Ascending aorta (tissue), 2 donors: ENCODE measurements at regions not wholly inside any gene's neighbourhood (a gene's known extent, or its start where the extent isn't known, plus 50 kb on each side); places are given as distances from the start of the nearest gene placed in this dataset.

ENCODE experiments used
- DNase-seq, 2 donors: peaks; one replicate each; pipeline ENCODE4 v3.0.0-alpha.2; 2019; ENCODE audit warnings: low spot score in 2 of 2
- H3K27ac ChIP-seq, 2 donors: fragments of 200-600 bp; sonication (generic); one replicate each; pipeline ENCODE4 v1.5.1; 2016 to 2017; ENCODE audit warnings: mild to moderate bottlenecking in 1 of 2
- H3K27me3 ChIP-seq: fragments of 200-600 bp; sonication (generic); one replicate; pipeline ENCODE4 v1.5.1; 2017
- H3K36me3 ChIP-seq, 2 donors: fragments of 200-600 bp; sonication (generic); one replicate each; pipeline ENCODE4 v1.5.1; 2016
- H3K4me1 ChIP-seq, 2 donors: fragments of 200-600 bp; sonication (generic); one replicate each; pipeline ENCODE4 v1.5.1; 2016 to 2017; ENCODE audit warnings: mild to moderate bottlenecking in 1 of 2
- H3K4me3 ChIP-seq, 2 donors: fragments of 200-600 bp; sonication (generic); one replicate each; pipeline ENCODE4 v1.5.1; 2016 to 2017; ENCODE audit warnings: mild to moderate bottlenecking in 1 of 2
- H3K9me3 ChIP-seq, 2 donors: fragments of 200-600 bp; sonication (generic); one replicate each; pipeline ENCODE4 v1.5.1; 2016
- intact Hi-C: fragments of 100-400 bp; cut with DNase I; formaldehyde crosslinking; loops from one replicate; pipeline ENCODE4 v1.15.1; 2023
- TF ChIP-seq, protein P1 (sequence below), 3 experiments: fragments of 200-600 bp in 2 of 3; fragments of 450-650 bp in 1 of 3; sonication (generic) in 2 of 3; IDR thresholded peaks; one replicate each; pipeline ENCODE4 v1.5.1; 2016 to 2019; ENCODE audit warnings: antibody characterized with exemption in 3 of 3, mild to moderate bottlenecking in 1 of 3, moderate library complexity in 1 of 3

DNA sequence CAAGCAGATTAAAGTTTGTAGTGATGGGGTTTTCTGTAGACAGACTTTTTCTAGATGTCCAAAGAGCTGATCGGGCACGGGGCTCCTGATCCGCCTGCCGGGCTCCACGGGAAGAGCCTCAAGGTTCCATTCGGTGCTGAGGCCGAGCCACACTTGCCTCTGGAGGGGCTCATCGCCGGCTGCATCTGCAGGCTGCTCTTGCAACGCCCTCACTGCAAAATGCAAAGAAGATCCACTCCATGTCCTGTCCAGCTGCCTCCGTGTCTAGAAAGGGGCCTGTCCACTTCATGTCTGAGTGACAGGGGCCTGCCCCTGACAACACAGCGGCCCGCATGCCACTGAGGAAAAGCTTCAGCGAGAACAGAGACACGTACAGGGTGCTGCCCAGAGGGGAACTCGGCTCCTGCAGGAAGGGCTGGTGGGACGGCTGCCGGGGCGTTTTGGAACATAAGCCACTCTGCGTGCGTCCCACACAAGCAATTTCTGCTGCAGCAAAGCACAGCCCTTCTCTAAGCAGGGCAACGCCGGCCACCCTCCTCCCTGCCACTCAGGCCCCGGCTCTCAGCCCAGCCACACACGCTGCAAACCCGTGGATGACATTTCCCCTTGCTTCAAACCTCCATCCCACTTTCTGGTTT lies 53.6 kb upstream of the CTDP1 start:
- Histone ChIP-seq H3K9me3 (no peaks in the 10 kb centered on the region), H3K36me3 (no peaks in the 10 kb centered on the region), H3K4me3 (no peak overlapping the region), H3K4me1 (no peaks in the 10 kb centered on the region), H3K27ac (no peak overlapping the region), H3K27me3 (no peaks in the 10 kb centered on the region)
- no peak for DNase-seq
- intact Hi-C loops = no loop called here
- TF ChIP-seq, protein P1, sequence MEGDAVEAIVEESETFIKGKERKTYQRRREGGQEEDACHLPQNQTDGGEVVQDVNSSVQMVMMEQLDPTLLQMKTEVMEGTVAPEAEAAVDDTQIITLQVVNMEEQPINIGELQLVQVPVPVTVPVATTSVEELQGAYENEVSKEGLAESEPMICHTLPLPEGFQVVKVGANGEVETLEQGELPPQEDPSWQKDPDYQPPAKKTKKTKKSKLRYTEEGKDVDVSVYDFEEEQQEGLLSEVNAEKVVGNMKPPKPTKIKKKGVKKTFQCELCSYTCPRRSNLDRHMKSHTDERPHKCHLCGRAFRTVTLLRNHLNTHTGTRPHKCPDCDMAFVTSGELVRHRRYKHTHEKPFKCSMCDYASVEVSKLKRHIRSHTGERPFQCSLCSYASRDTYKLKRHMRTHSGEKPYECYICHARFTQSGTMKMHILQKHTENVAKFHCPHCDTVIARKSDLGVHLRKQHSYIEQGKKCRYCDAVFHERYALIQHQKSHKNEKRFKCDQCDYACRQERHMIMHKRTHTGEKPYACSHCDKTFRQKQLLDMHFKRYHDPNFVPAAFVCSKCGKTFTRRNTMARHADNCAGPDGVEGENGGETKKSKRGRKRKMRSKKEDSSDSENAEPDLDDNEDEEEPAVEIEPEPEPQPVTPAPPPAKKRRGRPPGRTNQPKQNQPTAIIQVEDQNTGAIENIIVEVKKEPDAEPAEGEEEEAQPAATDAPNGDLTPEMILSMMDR (IDR thresholded peaks at IDR 0.05) = no peak

DNA sequence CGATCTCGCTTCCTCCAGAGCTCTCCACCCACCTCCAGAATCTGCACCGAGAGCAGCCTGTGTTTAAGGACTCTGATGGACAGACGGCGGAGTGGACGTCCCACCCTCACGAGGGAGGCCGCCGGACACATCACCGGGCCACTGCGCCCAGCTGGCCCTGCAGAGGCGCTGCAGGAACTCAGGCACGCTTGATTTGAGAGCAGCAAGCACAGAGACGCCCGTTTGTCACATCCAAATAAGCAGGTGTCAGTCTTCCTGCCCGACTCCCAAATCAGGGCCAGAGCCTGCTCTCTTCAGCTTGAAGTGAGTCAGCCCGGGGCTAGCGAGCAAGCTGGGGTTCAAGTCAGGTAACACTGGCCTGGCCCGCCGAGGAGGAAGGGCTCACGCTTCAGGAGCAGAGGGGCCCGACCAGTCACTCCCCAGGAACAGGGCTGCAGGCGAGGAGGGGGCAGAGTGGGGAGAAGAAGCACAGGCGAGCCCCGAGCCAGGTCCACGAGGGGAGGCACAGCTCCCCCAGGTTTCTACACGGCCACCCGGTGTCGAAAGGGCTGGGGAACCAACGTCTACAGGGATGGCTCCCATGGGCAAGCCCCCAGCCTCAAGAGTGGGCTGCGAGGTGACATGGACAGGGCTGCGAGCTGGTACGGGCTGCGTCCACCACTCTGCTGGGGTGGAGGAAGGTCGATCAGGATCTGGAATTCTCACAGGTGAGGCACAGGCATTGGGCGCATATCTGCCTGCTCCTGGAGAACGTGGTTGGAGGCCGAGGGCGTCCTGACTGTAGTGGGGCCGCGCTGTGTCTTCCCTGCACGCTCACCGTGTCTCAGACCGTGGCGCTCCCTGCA lies 52.5 kb upstream of the CTDP1 start:
- Histone ChIP-seq H3K4me3 (no peak overlapping the region), H3K4me1 (no peaks in the 10 kb centered on the region), H3K9me3 (no peaks in the 10 kb centered on the region), H3K36me3 (no peaks in the 10 kb centered on the region), H3K27me3 (no peaks in the 10 kb centered on the region), H3K27ac (no peak overlapping the region)
- TF ChIP-seq, protein P1 (IDR thresholded peaks at IDR 0.05) = no peak
- no peak for DNase-seq
- intact Hi-C loops = no loop called here

DNA sequence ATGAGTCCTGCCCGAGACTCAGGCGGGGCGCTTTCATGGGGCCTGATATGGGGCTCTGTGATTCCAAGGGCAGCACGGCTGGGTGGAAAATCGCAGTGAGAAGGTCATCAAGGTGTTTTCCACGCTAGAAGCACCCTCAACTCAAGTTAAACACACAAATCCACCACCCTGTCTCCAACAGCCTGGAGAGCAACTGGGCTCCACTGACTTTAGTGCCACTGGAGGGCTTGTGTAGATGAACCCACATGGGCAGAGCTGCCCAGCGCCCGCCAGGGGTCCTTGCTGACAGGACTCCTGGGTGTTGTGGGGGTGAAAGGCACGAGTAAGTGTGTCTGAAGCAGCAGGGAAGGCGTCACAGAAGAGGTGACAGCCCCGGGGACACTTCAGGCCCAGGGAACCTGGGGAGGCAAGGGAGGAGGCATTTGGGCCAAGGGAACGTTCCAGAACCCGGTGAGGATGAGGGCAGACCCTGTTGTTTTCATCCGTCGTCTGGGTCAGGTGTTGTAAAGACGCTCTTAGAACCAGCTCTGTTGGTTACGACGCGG lies 51.8 kb upstream of the CTDP1 start:
- H3K4me3 ChIP-seq = no peak overlapping the region
- no peak for DNase-seq
- intact Hi-C loops = no loop called here
- no peak overlapping the region for H3K27ac ChIP-seq
- TF ChIP-seq, protein P1 (IDR thresholded peaks at IDR 0.05) = no peak
- no peaks in the 10 kb centered on the region for H3K4me1 ChIP-seq
- no peaks in the 10 kb centered on the region for H3K9me3 ChIP-seq
- no peaks in the 10 kb centered on the region for H3K36me3 ChIP-seq
- no peaks in the 10 kb centered on the region for H3K27me3 ChIP-seq

DNA sequence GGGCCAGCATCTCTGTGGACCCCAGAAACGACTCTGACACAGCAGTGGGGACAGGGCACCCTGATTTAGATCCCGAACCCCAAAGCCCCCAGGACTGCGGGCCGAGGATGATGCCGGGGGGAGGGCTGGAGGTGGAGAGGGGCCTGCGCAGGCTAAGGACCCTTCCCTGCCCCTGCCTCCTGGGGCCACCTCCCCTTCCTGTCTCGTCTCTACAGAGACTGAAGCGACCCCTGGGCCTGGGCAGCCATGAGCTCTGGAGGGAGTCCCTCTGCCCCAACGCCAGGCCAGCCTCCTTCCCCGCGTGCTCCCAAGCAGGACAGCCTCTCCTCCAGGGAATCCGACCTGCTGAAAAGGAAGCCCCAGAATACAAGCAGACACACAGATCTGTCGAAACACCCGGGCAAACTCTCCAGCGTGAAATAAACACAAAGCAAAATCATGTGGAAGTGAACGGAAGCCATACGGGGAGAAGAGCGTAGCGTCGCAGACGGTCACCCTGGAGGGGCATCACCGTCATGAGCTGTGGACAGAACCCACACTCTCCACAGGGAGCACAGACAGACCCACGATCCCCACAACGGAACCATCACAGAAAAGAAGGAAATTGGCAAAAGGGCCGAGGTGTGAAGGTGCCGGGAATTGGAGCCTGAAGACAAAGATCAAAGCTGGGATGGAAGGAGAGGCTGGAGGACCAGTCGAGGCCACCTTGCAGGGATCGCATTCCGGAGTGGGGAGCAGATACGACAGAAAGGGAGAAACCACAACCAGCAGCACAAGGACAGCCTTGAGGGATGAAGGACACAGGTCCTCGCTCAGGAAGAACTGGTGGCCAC lies 51.0 kb upstream of the CTDP1 start:
- peak in 1 of 2 donors; percentile 46 for DNase-seq

DNA sequence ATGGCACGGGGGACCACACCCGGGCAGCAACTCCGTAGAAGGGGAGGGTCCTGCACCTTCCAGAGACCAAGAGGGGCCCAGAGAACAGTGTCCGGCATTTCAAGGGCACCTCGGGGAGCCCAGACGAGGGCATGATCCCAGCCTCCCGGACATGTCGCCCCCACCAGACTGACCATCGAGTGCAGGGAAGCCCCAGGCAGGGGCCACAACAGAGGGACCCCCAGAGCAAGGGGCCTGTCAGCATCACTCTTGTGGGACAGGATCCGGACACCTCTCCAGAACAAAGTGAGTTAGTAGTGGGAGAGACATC lies 50.4 kb upstream of the CTDP1 start:
- no peaks in the 10 kb centered on the region for H3K9me3 ChIP-seq
- intact Hi-C loops = no loop called here
- no peaks in the 10 kb centered on the region for H3K27me3 ChIP-seq
- H3K36me3 ChIP-seq = no peaks in the 10 kb centered on the region
- TF ChIP-seq, protein P1 (IDR thresholded peaks at IDR 0.05) = no peak
- no peaks in the 10 kb centered on the region for H3K4me1 ChIP-seq
- peak in 1 of 2 donors; percentile 52 for DNase-seq
- H3K4me3 ChIP-seq = no peak overlapping the region
- H3K27ac ChIP-seq = no peak overlapping the region

More for the DNA sequence above, 51.0 kb upstream of the CTDP1 start:
- intact Hi-C loops = no loop called here
- Histone ChIP-seq H3K27me3 (no peaks in the 10 kb centered on the region), H3K36me3 (no peaks in the 10 kb centered on the region), H3K27ac (no peak overlapping the region), H3K4me3 (no peak overlapping the region), H3K4me1 (no peaks in the 10 kb centered on the region), H3K9me3 (no peaks in the 10 kb centered on the region)
- TF ChIP-seq, protein P1 (IDR thresholded peaks at IDR 0.05) = no peak
